HCT116 (cell line): ENCODE measurements at regions not wholly inside any gene's neighbourhood (a gene's known extent, or its start where the extent isn't known, plus 50 kb on each side); places are given as distances from the start of the nearest gene placed in this dataset.

Experiments
- EGR1 ChIP-seq: IDR thresholded peaks from 2 replicates; pipeline ENCODE4 v1.6.1; 2012; ENCODE audit warnings: low read depth
- EZH2 ChIP-seq: fragments of 200-600 bp; sonication (generic); IDR thresholded peaks from 2 replicates; pipeline ENCODE4 v1.6.1; 2017; ENCODE audit warnings: antibody characterized with exemption, mixed run types
- MAX ChIP-seq: IDR thresholded peaks from 2 replicates; pipeline ENCODE4 v1.6.1; 2012
- RAD21 ChIP-seq: IDR thresholded peaks from 2 replicates; pipeline ENCODE4 v1.6.1; 2012; ENCODE audit warnings: low read depth, mild to moderate bottlenecking
- TCF7L2 ChIP-seq: IDR thresholded peaks from 2 replicates; pipeline ENCODE4 v1.7.0; 2011; ENCODE audit warnings: borderline replicate concordance, inconsistent platforms; ENCODE audit not compliant: insufficient read depth, insufficient read length; ENCODE audit errors: extremely low read depth
- ZNF274 ChIP-seq: fragments of 200-500 bp; sonication (Bioruptor generic); IDR thresholded peaks from 2 replicates; pipeline ENCODE4 v1.6.1; 2014; ENCODE audit warnings: mild to moderate bottlenecking, low read depth, low read length, inconsistent platforms
- TF ChIP-seq, protein P1 (sequence below), 3 experiments: fragments of 200-600 bp in 1 of 3; sonication (generic) in 1 of 3; IDR thresholded peaks in 2 of 3; conservative IDR thresholded peaks in 1 of 3; 2 replicates each; pipeline ENCODE4 v1.5.1; 2012 to 2017; ENCODE audit warnings: low read depth in 2 of 3, low read length in 2 of 3, antibody characterized with exemption in 1 of 3, borderline replicate concordance in 1 of 3, control low read depth in 1 of 3, mild to moderate bottlenecking in 1 of 3, mixed read lengths in 1 of 3, mixed run types in 1 of 3, moderate library complexity in 1 of 3; ENCODE audit not compliant: insufficient read depth in 1 of 3

- TF ChIP-seq MAX = no peak
- no peak for TF ChIP-seq TCF7L2
- TF ChIP-seq ZNF274 = no peak
- TF ChIP-seq EZH2 = no peak
- TF ChIP-seq, protein P1, sequence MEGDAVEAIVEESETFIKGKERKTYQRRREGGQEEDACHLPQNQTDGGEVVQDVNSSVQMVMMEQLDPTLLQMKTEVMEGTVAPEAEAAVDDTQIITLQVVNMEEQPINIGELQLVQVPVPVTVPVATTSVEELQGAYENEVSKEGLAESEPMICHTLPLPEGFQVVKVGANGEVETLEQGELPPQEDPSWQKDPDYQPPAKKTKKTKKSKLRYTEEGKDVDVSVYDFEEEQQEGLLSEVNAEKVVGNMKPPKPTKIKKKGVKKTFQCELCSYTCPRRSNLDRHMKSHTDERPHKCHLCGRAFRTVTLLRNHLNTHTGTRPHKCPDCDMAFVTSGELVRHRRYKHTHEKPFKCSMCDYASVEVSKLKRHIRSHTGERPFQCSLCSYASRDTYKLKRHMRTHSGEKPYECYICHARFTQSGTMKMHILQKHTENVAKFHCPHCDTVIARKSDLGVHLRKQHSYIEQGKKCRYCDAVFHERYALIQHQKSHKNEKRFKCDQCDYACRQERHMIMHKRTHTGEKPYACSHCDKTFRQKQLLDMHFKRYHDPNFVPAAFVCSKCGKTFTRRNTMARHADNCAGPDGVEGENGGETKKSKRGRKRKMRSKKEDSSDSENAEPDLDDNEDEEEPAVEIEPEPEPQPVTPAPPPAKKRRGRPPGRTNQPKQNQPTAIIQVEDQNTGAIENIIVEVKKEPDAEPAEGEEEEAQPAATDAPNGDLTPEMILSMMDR (IDR thresholded peaks at IDR 0.05 in 2 of 3, conservative IDR thresholded peaks at IDR 0.05 in 1 of 3; ENCODE audit: borderline replicate concordance in 1 of 3, insufficient read depth in 1 of 3, low read depth in 2 of 3, low read length in 2 of 3) = no peak
- no peak for TF ChIP-seq RAD21
- no peak for TF ChIP-seq EGR1
These were observed 505.1 kb downstream of the IGSF11 start for GRCh38 chr3:118529554-118529953.
